GM21390 (cell line): ENCODE measurements at regions not wholly inside any gene's neighbourhood (a gene's known extent, or its start where the extent isn't known, plus 50 kb on each side); places are given as distances from the start of the nearest gene placed in this dataset.
"Not testable (repeated sequence)": the region's sequence is repeated elsewhere in the genome, so short reads cannot be mapped to it uniquely, and the experiment has no call there.

Experiments
- ATAC-seq: cut with Tn5 transposase; IDR thresholded peaks from one replicate; pipeline ENCODE4 v1.9.1; 2021; ENCODE audit not compliant: unreplicated experiment

DNA sequence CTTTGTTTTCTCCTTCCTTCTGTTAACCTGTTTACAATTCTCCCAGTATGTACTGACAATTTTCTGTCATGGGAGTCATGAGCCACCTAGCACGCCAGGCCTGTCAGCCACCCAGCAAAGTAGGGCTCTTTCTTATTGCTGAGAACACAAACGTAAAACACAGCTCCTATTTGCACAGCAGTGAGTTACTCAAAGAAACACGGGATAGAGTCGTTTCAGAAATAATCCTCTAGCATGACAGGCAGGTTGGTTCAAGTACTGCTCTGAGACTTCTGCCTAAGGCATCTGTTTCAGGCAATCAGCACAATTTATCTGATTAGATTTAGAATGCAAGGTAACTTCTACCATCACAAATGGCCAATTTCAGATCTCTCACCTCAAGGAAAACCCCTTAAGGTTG is 88.8 kb downstream of the CD24 start:
- ATAC-seq, result no peak

DNA sequence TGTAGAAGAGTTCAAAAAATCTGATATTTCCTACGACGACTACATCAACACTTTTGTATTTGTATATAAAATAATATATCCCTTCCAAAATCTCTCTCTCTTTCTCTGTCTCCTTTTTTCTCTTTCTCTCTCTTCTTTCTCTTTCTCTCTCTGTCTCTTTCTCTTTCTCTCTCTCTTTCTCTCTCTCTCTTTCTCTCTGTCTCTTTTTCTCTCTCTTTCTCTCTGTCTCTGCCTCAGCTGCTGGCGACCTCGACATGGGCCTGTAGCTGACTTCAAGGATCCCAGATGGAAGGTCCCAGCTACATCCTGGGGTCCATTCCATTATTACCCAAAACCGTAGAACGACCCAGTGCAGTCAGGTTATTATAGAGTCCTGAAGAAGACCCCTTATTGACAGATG is 90.0 kb downstream of the CD24 start:
- no peak for ATAC-seq

DNA sequence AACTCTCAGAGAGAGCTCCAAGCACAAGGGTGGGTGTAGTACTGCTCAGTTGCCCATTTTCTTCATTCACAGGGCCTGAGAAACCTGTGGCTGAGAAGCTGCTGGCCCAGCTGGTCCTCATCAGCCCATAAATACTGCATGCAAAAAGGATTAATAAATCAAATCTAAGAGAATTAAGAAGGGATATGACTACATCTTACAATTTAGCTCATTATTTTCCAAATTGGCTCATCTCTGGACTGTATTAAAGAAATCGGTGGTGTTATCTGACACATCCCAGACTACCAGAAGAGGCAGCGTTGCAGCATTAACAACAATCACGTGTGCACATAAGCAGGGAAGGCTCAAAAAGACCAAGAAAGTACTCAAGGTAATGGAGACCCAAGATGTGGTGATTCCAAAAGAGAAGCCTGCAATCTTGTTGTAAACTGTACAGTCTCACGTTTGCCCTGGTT is 90.7 kb downstream of the CD24 start:
- ATAC-seq, result no peak

DNA sequence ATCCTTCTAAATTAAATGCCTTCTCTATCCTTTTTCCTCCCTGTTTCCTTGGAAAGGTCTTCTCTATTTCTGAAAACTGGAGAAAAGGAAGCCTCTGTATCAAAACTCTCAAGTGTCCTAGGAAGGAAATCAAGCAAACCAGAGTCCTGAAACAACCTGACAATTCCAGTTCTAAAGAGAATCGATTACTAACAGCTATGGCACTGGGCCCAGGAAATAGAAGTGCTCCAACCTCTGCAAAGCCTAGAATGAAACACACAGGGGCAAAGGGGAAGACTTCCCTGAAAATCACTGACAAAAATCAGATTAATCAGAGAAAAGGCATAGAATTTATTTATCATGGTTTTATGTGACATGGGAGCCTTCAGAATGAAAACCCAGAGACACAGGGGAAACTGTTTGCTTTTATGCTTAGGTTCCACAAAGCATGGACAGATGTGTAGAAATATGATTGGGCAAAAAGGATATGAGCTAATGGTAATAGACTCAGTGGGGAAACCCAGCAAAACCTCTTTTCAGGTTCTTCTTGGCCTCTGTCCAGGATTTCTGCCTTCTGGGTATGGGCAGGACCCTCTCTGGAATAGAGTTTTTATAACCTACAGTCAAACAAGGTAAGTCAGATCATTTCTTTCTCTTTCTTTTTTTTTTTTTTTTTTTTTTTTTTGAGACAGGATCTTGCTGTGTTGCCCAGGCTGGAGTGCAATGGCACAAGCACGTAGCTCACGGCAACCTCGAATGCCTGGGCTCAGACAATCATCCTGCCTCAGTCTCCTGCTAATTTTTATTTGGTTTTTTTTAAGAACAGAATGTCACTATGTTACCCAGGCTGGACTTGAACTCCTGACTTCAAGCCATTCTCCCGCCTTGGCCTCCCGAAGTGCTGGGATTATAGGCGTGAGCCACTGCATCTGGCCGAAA is 91.7 kb downstream of the CD24 start:
- no peak for ATAC-seq

DNA sequence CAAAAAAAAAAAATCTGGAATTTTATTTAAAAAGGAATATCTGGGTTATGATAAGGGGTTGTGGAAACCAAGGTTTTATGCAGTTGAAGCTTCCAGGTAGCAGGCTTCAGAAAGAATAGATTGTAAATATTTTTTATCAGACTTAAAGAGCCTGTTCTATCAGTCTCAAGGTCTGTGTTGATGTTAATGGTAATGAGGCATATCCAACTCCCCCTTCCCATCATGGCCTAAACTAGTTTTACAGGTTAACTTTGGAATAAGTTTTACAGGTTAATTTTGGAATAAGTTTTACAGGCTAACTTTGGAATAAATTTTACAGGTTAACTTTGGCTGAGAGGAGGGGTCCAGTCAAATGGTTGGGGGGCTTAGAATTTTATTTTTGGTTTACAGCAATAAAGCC is 92.4 kb downstream of the CD24 start:
- ATAC-seq, result no peak

DNA sequence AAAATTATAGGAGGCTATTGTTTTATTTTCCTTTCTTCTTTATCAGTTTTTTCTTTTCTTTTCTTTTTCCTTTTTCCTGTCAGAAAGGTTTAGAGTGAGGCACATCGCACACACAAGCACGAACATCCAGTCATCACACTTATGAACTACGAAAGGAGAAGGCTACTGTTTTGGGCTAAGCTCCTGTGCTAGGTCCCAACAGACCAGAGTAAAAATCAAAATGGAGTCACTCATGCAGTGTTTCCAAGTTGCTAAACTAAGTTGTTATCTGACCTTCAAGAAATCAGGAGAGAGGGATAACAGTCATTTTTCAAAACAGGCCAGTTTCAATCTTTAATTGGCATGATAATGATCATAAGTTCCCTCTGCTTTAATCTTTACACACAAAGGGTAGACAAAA is 93.6 kb downstream of the CD24 start:
- no peak for ATAC-seq

DNA sequence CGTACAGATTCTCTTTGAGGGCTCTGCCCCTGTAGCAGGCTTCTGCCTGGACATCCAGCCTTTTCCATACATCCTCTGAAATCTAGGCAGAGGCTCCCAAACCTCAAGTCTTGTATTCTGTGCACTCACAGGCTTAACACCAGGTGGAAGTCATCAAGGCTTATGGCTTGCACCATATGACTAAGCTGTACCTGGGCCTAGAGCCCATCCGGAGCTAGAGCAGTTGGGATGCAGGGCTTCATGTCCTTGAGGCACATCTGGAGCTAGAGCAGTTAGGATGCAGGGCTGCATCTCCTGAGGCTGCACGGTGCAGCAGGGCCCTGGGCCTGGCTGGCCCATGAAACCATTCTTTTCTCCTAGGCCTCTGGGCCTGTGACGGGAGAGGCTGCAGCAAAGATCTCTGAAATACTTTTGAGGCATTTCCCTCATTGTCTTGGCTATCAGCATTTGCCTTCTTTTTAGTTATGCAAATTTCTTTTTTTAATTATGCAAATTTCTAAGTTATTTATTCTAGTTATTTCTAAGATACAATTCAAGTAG is 98.7 kb downstream of the CD24 start:
- no peak for ATAC-seq

DNA sequence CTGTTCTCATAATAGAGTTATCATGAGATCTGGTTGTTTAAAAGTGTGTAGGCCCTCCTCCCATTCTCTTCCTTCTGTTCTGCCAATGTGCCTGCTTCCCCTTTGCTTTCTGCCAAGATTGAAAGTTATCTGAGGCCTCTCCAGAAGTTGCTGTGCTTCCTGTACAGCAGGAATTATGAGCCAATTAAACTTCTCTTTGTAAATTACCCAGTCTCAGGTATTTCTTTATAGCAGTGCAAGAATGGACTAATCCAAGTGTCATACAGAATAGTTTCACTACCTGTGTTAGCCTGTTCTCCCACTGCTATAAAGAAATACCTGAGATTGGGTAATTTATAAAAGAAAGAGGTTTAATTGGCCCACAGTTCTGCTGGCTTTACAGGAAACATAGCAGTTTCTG is 100.0 kb downstream of the CD24 start:
- ATAC-seq, result no peak

DNA sequence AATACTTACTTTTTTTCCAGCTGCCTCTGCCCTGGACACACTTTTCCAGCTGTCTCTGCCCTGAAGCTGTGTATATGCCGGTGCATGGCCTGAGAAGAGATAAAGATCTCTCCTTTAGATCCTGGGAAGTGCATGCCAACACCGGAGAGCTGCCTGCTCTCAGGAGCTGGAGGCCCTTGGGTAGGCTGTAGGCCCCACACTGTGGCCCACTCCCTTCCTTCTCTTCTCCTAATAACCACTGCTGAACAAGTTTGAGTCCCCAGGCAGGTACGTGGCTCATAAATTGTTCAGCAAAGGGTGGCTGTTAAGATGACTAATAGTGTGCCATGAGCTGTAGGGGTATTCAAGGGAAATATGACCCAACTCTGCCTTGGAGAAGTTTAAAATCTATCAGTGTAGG is 102.5 kb downstream of the CD24 start:
- no peak for ATAC-seq

DNA sequence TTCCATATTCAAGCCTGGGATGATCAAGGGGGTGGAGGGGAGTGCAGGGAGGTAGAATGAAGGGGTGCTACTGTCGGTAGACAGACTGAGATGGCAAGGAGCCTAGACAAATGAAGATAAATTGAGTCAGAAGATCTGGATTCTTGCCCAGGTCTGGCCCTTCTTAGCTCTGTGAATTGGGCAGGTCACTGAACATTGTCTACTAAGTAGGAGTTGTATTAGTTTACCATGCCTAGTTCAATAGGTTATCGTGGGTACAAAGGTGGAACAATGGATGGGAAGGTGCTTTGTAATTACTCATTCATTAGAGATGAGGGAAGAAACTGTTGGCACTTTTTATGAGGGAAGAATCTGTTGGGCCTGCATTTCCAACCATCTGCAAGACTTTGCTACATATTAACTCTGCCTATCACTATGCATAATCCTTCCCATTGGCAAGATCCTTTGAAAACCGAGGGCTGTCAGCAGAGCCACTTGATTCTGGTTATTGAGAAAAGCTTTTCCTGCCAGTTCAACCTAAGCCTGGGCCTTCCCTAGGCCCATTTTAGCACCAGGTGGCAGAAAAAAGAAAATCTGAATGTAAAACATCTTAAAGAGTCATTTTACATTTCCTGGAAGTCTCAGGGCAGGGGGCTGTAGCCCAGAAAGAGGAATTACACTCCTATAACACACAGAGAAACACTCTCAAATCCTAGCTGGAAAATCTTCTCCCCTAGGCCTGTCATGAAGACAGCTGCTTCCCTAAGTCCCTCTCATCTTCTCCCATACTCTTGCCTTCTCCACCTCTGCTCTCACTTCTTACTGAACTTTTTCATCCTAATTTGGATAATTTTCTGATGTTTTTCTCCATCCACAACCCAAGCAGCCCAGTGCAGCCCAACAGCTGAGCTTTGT is 103.5 kb downstream of the CD24 start:
- no peak for ATAC-seq

DNA sequence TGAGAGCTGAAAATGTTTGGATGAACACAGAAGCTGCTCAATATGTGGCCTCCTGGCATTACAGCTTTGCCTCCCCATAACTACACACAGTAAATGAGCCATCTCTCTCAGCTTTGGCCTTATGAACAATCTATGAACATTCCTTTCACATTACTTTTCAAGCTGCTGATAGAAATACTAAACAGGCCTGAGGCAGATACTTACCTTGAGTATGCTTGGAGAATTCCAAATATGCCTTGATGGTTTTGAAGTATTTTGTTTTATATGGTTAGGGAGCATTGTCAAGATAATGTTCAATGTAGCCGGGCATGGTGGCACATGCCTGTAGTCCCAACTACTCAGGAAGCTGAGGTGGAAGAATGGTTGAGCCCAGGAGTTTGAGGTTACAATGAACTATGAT is 104.5 kb downstream of the CD24 start:
- ATAC-seq, result no peak

DNA sequence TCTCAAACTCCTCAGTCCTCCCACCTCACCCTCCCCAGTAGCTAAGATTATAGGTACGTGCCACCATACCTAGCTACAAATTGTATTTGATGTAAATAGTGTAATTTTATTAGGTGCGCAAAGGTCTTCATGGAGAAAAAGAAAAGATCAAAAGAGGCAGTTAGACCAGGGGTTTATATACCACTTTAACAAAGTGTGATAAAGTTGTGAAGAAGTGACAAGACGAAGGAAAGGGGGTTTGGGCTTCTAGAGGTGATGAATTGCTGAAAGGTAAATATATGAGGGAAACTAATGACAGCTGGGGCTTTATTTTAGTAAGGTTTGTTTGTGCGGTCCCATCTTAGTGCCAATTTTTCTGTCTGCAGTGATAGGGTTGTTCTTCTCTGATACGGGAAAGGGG is 105.3 kb downstream of the CD24 start:
- no peak for ATAC-seq

DNA sequence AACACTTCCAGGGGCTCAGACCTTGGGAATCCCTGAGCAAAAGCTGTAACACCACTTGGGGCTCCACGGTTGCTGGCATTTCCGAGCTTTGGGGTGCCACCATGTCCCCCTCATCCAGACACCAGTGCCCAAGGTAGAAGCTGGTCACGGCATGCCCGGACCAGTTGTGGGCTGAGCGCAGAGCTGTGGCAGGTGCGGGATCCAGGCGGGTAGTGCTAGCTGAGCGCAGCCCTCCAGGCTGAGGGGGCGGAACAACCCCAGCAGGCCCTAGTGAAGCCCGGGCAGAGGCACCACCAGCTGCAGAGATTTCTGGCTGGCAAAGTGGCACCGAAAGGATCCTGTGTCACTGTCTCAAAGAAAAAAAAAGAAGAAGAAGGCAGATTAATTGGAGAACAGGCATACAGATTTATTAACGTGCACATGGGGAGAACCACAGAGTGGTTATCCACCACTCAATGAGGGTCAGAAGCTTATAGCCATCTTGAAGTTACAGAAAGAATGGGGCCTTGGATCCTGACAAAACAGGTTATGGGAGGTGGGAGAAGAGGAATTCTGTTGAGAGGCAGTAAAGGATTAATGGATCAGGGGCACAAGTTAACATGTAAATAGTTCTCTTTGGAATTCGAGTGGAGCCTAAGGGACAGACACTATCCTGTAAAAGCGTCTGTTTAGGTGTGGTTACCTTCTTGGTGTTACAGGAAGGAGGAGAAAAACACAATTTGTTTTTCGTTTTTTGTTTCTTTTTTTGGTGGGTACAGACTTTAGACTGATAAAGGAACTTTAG is 107.5 kb downstream of the CD24 start:
- no peak for ATAC-seq

DNA sequence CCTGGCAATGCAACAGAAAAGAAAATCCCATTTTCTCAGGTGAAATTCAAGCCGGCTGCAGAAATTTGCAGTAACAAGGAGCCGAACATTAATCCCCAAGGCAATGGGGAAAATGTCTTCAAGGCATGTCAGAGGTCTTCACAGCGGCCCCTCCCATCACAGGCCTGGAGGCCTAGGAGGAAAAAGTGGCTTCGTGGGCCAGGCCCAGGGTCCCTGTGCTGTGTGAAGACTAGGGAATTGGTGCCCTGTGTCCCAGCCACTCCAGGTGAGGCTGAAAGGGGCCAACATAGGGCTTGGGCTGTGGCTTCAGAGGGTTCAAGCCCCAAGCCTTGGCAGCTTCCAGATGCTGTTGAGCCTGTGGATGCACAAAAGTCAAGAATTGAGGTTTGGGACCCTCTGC is 111.7 kb downstream of the CD24 start:
- no peak for ATAC-seq

DNA sequence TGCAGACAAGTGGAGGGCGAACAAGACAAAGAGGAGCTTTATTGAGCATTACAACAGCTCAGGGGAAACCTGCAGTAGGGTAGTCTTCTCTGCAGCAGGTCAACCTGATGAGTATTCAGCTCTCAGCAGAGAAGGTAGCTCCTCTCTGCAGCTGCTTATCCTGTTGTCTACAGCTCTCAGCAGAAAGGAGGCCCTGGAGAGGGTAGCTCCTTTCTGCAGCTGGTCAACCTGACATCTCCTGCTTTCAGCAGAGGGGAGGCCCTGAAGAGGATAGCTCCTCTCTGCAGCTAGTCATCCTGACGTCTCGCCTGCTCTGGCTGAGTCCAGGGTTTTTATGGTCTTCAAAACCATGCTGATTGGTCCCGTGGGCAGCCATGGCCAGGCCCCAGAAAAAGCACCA is 113.6 kb downstream of the CD24 start:
- no peak for ATAC-seq

DNA sequence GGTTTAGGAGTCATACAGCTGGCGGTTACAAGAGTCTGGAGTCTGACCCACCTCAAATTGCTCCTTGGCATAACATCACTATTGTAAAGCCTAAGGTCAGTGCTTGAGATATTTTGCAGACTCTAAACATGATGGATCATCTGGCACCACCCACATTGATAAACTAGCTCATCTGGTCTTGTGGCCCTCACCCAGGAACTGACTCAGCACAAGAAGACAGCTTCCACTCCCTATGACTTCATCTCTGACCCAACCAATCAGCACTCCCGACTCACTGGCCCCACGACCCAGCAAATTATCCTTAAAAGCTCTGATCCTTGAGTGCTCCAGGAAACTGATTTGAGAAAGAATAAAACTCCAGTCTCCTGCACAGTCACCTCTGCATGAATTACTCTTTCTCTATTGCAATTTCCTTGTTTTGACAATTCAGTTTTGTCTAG is 115.9 kb downstream of the CD24 start:
- no peak for ATAC-seq

DNA sequence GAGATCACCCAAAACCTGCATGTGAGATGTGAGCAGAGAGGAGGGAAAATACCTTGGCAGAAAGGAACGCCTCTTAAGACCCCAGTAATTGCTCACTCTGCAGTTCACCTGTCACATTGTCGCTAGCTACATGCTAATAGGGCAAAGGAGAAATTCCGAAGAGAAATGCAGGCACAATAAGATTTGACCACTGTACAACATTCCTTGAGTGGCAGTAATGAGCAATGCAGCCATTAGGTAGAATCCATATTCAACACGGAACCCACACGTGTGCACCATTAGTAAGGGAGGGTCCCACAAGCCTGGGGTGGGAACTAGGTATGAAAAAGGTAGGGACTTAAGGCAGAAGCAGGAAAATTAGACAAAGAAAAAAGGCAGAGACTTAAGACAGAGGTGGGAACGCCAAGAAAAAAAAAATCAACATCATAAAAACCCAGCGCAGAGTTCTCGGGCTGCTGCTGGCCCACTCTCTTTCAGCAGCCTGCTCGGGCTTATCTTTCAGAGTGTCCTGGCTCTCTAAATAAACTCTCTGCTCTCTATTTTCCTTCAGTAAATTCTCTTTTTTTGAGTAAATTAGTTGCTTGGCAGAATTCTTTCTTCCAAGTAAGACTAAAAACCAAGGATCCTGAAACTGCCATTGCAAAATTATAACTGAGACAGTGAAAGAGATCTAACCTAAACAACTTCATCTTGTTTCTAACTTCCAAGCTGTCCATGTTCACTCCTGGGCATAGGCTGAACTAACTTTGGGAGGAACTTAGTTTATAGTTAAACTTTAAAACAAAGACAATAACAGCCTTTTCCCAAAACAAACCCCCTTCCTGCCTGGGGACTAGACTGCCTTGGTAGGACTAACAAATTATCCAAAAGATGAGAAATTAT is 116.5 kb downstream of the CD24 start:
- no peak for ATAC-seq

DNA sequence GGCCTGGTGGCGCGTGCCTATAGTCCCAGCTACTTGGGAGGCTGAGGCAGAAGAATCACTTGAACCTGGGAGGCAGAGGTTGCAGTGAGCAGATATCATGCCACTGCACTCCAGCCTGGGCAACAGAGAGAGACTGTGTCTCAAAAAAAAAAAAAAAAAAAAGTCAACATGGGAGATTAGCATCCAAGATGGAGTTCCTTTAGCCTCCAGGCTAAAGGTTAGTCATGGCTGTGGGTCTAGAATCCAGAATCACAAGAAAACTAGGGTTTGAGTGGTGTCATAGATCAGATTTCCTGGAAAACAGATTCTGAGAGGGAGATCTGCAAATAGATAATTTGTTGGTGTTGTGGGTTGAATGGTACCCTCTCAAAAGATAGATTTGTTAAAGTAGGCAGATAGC is 117.2 kb downstream of the CD24 start:
- not testable (repeated sequence) for ATAC-seq

DNA sequence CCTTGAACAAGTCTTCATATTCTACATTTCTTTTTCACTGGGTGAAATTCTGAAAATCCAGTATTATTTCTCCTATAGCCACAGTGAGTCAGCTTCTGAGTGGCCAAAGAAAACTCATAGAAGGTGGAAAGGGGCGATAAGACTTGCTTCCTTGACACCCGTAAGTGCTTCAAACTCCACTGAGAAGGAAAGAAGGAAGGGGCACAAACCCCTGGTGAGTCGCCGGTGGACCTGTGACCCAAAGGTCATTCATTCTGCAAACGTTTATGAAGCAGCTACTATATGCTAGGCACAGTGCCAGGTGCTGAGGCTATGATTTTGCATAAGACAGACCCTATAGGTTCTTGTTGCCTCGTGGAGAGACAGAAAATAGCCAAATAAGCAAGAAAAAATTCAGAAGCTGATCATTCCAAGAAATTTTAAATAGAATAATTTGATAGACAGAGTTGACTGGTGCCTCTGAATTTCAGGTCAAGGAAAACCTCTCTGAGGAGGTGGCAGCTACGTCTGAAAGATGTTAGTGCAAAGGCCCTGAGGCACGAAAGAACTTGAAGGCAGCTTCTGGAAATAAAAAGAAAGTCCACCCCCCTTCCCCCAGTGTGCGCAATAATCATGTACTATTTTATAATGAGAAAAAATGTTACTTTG is 118.2 kb downstream of the CD24 start:
- ATAC-seq, result no peak
